ENCODE measurements at regions not wholly inside any gene's neighbourhood (a gene's known extent, or its start where the extent isn't known, plus 50 kb on each side); places are given as distances from the start of the nearest gene placed in this dataset.

GRCh38 chr4:173837517-173837916 is 307.5 kb upstream of the HAND2 start:
- H2AFZ ChIP-seq (ENCODE audit: low read length), result no peak overlapping the region
- H4K91ac ChIP-seq (replicated peaks; ENCODE audit: insufficient read length, low read length), result no peak overlapping the region
- ChIA-PET POLR2A (ENCODE audit: partially characterized antibody) (no interaction called here), CTCF (ENCODE audit: partially characterized antibody) (interaction anchor here (0.9 to 2.6 kb wide), 2 partner anchors 16 to 152 kb away, joined by 4 to 10 read pairs; no protein-coding TSS in a partner anchor)
- H3K9ac ChIP-seq (replicated peaks in 1 of 4; ENCODE audit: extremely low read depth in 1 of 4, low read depth in 3 of 4, low read length in 3 of 4), result no peak overlapping the region
- no peaks in the 10 kb centered on the region for H3K4me1 ChIP-seq (replicated peaks in 1 of 4; ENCODE audit: control insufficient read depth in 3 of 4, insufficient read depth in 4 of 4, low read length in 3 of 4)
- H2BK20ac ChIP-seq (ENCODE audit: low read length), result no peak overlapping the region
- no peak overlapping the region for H3K23ac ChIP-seq (ENCODE audit: insufficient read length)
- no peak for TF ChIP-seq KDM5A (IDR thresholded peaks at IDR 0.05; ENCODE audit: low read length)
- H3K56ac ChIP-seq (replicated peaks; ENCODE audit: insufficient read length, low read depth, low read length), result no peak overlapping the region
- H3K79me1 ChIP-seq (ENCODE audit: low read depth, low read length), result no peaks in the 10 kb centered on the region
- H3K27ac ChIP-seq (ENCODE audit: low read depth, low read length), result no peak overlapping the region
- H2BK5ac ChIP-seq (ENCODE audit: low read depth, low read length), result no peak overlapping the region
- no peak overlapping the region for H3K4me3 ChIP-seq (ENCODE audit: extremely low read depth in 1 of 4, insufficient read depth in 2 of 4, low read depth in 3 of 4, low read length in 4 of 4)
- no peaks in the 10 kb centered on the region for H3K79me2 ChIP-seq (ENCODE audit: control insufficient read depth in 1 of 2, insufficient read depth in 2 of 2, low read length in 2 of 2)
- no peak overlapping the region for H4K8ac ChIP-seq (ENCODE audit: extremely low read depth, insufficient read depth, low read length)
- H3K27me3 ChIP-seq (replicated peaks in 1 of 4; ENCODE audit: control insufficient read depth in 3 of 4, extremely low read depth in 1 of 4, insufficient read depth in 3 of 4, low read length in 3 of 4), result no peaks in the 10 kb centered on the region
- 79% methylated on average over 3 of the region's 3 CpGs; no CpG with 5 or more reads in 1 of the 2 experiments for WGBS, 2 experiments (ENCODE audit: extremely low coverage in 1 of 2, insufficient coverage in 1 of 2, insufficient read length in 1 of 2, insufficient replicate concordance in 2 of 2, low coverage in 1 of 2, low lambda C conversion rate in 2 of 2, missing lambda C conversion rate in 1 of 2)
- no peak overlapping the region for H3K18ac ChIP-seq (ENCODE audit: extremely low read depth, low read length)
- H3K23me2 ChIP-seq (ENCODE audit: low read depth, low read length), result no peaks in the 10 kb centered on the region
- no peak overlapping the region for H2BK15ac ChIP-seq (ENCODE audit: low read length)
- H4K20me1 ChIP-seq (replicated peaks in 1 of 2; ENCODE audit: control insufficient read depth in 1 of 2, insufficient read depth in 2 of 2, low read length in 2 of 2), result no peaks in the 10 kb centered on the region
- no peak overlapping the region for H4K5ac ChIP-seq (ENCODE audit: insufficient read length, low read depth, low read length)
- no peak for FAIRE-seq
- no peak for DNase-seq (ENCODE audit: low read depth in 1 of 2, low spot score in 2 of 2)
- H3K14ac ChIP-seq (ENCODE audit: insufficient read length), result no peak overlapping the region
- H2BK120ac ChIP-seq (replicated peaks; ENCODE audit: low read depth, low read length), result no peak overlapping the region
- H2BK12ac ChIP-seq (ENCODE audit: low read depth, low read length), result no peak overlapping the region
- H2AK5ac ChIP-seq (ENCODE audit: low read depth, low read length), result no peak overlapping the region
- no peak overlapping the region for H3K4me2 ChIP-seq (ENCODE audit: insufficient read depth in 1 of 2, low read depth in 2 of 2, low read length in 2 of 2)
- H3K9me3 ChIP-seq (ENCODE audit: insufficient read depth in 2 of 2, low read depth in 1 of 2, low read length in 1 of 2), result peaks cover 0 to 7% of the 10 kb centered on the region in 2 experiments; a peak in 1 of 4 replicates
- no peaks in the 10 kb centered on the region for H3K36me3 ChIP-seq (ENCODE audit: control insufficient read depth in 2 of 4, insufficient read depth in 4 of 4, low read length in 3 of 4)
- H3K4ac ChIP-seq (replicated peaks; ENCODE audit: insufficient read length, low read depth, low read length), result no peak overlapping the region
